Activated T-cell treated with anti-CD3 and anti-CD28 coated beads, Interleukin-2, amount 50 U/mL, for 4 hours (primary cell): ENCODE measurements at regions not wholly inside any gene's neighbourhood (a gene's known extent, or its start where the extent isn't known, plus 50 kb on each side); places are given as distances from the start of the nearest gene placed in this dataset.
A peak's percentile ranks its signal among the peaks of the same experiment; 100 is the strongest.
"Not testable (repeated sequence)": the region's sequence is repeated elsewhere in the genome, so short reads cannot be mapped to it uniquely, and the experiment has no call there.

Experiments
- ATAC-seq, 2 donors: fragments of 200-7000 bp; cut with Tn5 transposase; one replicate each; pipeline ENCODE4 v1.10.0; 2021
- DNase-seq: peaks from one replicate; pipeline ENCODE4 v3.0.0-alpha.2; 2020
- H3K27me3 Mint-ChIP-seq: one replicate; pipeline ENCODE4 v1.8.0; 2021; ENCODE audit warnings: low read depth, mixed read lengths
- H3K36me3 Mint-ChIP-seq: one replicate; pipeline ENCODE4 v1.8.0; 2022; ENCODE audit warnings: mixed read lengths; ENCODE audit not compliant: insufficient read depth
- H3K4me1 Mint-ChIP-seq: one replicate; pipeline ENCODE4 v1.8.0; 2021; ENCODE audit warnings: low read depth, mixed read lengths
- H3K4me3 Mint-ChIP-seq: one replicate; pipeline ENCODE4 v1.8.0; 2021; ENCODE audit warnings: mild to moderate bottlenecking, moderate library complexity, mixed read lengths
- H3K9me3 Mint-ChIP-seq: one replicate; pipeline ENCODE4 v1.8.0; 2021; ENCODE audit warnings: mixed read lengths

DNA sequence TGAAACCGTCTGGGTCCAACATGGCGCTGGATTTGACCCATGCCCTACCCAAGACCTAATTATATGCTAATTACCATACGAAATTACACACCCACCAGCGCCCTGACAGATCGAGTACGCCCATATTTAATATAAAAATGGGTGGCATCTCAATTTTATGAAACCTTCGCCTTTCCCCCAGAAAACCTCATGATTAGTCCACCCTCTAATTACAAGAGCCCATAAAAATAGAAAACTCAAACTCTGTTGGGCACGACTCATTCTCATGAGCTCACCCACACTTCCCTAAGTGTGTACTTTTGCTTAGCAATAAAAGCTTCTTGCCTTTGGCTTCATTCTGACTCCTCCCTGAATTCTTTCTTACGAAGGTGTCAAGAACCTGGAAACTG is 136.4 kb downstream of the OR2B2 start:
- Mint-ChIP-seq H3K4me1 (peaks cover 12% of the 10 kb centered on the region), H3K4me3 (no peak overlapping the region), H3K27me3 (peaks cover 24% of the 10 kb centered on the region), H3K9me3 (no peaks in the 10 kb centered on the region), H3K36me3 (no peaks in the 10 kb centered on the region)
- DNase-seq (no peak), ATAC-seq (no peak)

GRCh38 chr6:27775138-27775795 is 136.9 kb downstream of the OR2B2 start:
- peaks cover 25% of the 10 kb centered on the region for H3K27me3 Mint-ChIP-seq
- H3K4me1 Mint-ChIP-seq, result peaks cover 12% of the 10 kb centered on the region
- ATAC-seq, H3K9me3 Mint-ChIP-seq, DNase-seq, H3K4me3 Mint-ChIP-seq, H3K36me3 Mint-ChIP-seq: not testable (repeated sequence)

GRCh38 chr6:27774264-27774600 is 138.0 kb downstream of the OR2B2 start:
- H3K4me3 Mint-ChIP-seq, H3K36me3 Mint-ChIP-seq, ATAC-seq, DNase-seq, H3K9me3 Mint-ChIP-seq: not testable (repeated sequence)
- Mint-ChIP-seq H3K4me1 (peaks cover 12% of the 10 kb centered on the region), H3K27me3 (peaks cover 28% of the 10 kb centered on the region)

GRCh38 chr6:27773542-27774263 is 138.5 kb downstream of the OR2B2 start:
- Mint-ChIP-seq H3K4me1 (peaks cover 12% of the 10 kb centered on the region), H3K27me3 (peaks cover 28% of the 10 kb centered on the region)
- DNase-seq, ATAC-seq, H3K36me3 Mint-ChIP-seq, H3K9me3 Mint-ChIP-seq, H3K4me3 Mint-ChIP-seq: not testable (repeated sequence)

DNA sequence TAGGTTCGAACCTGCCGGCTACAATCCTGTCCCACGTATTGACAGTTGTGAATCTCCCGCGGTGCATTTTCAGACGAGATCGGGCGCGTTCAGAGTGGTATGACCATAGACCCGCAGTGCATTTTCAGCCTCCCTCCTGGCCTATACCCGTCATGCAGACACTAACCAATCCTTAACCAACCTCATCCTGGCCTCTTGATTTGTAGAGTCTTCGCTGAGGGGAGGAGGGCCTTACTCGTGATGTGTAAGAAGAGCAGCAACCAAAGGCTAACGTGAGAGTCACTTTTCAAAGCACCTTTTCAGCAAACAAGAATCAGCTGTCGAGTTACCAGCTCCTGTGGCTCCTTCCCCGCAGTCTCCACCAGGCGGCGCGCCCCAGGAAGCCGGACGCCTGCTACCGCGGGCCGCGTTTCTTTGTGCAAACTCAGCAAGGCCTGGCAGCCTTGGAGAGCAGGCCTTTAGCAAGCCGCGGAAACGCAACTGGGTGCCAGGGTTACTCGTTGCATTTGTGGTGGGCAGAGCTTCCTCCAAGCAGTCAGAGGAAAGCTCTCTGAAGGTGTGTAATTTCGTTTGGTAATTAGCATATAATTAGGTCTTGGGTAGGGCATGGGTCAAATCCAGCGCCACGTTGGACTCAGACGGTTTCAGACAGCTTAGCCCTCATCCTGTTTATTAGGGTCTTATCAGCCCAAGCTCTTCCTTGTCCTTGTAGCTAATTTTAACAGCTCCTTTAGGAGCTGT is 139.8 kb downstream of the OR2B2 start:
- Mint-ChIP-seq H3K9me3 (no peaks in the 10 kb centered on the region), H3K4me3 (no peak overlapping the region), H3K4me1 (peaks cover 12% of the 10 kb centered on the region), H3K27me3 (peaks cover 27% of the 10 kb centered on the region), H3K36me3 (no peaks in the 10 kb centered on the region)
- peak; percentile 82 for DNase-seq
- ATAC-seq, result peak; percentile 98 to 99

DNA sequence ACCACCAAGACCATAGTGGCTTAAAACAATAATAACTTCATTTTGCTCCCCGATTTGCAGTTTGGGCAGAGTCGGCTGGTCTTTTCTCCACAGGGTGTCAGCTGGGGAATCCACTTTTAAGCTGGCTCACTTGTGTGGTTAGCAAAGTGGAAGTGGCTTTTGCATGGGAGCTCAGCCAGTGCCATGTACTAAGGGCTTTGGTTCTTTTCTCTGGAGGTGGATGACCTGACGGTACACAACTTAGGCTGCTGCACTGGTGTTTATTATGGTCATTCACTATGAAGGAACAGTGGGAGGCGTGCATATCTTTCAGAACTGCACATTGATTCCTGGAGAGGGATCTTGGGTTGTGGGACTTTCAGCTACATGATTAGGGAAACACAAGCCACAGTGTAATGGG is 141.0 kb downstream of the OR2B2 start:
- DNase-seq (no peak), ATAC-seq (no peak)
- Mint-ChIP-seq H3K4me1 (peaks cover 12% of the 10 kb centered on the region), H3K36me3 (no peaks in the 10 kb centered on the region), H3K27me3 (peaks cover 19% of the 10 kb centered on the region), H3K4me3 (no peak overlapping the region), H3K9me3 (no peaks in the 10 kb centered on the region)

DNA sequence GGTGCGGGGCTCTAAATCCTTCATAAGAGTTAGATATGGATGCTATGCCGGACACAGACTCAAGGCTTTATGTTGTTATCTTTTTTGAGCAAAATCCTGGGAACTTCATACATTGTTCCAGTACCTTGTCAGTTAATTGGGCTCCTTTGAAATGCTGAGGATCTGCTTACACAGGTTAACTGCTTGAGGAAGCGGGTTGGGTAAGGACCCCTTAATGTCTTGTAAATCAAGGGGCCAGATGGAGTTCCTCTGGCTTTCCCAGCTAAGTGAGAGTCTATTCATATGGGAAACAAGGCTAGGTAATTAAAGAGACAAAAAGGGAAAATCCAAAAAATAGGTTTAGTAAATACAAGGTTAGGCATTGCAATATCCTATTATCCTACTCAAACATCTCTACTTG is 141.5 kb downstream of the OR2B2 start:
- H3K36me3 Mint-ChIP-seq, result no peaks in the 10 kb centered on the region
- peaks cover 18% of the 10 kb centered on the region for H3K27me3 Mint-ChIP-seq
- DNase-seq, result no peak
- no peak for ATAC-seq
- no peak overlapping the region for H3K4me3 Mint-ChIP-seq
- peaks cover 12% of the 10 kb centered on the region for H3K4me1 Mint-ChIP-seq
- no peaks in the 10 kb centered on the region for H3K9me3 Mint-ChIP-seq

GRCh38 chr6:27768556-27768955 is 143.6 kb downstream of the OR2B2 start:
- no peak for DNase-seq
- no peak overlapping the region for H3K4me3 Mint-ChIP-seq
- ATAC-seq, result no peak
- H3K27me3 Mint-ChIP-seq, result peaks cover 12% of the 10 kb centered on the region
- H3K4me1 Mint-ChIP-seq, result peaks cover 12% of the 10 kb centered on the region
- no peaks in the 10 kb centered on the region for H3K9me3 Mint-ChIP-seq
- H3K36me3 Mint-ChIP-seq, result no peaks in the 10 kb centered on the region

GRCh38 chr6:27767851-27768250 is 144.3 kb downstream of the OR2B2 start:
- Mint-ChIP-seq H3K4me3 (no peak overlapping the region), H3K4me1 (peaks cover 10% of the 10 kb centered on the region), H3K36me3 (no peaks in the 10 kb centered on the region), H3K9me3 (no peaks in the 10 kb centered on the region), H3K27me3 (peaks cover 12% of the 10 kb centered on the region)
- no peak for DNase-seq
- ATAC-seq, result no peak

GRCh38 chr6:27766405-27766804 is 145.8 kb downstream of the OR2B2 start:
- no peak for DNase-seq
- no peak for ATAC-seq
- Mint-ChIP-seq H3K4me1 (peaks cover 2% of the 10 kb centered on the region), H3K9me3 (no peaks in the 10 kb centered on the region), H3K4me3 (no peak overlapping the region), H3K27me3 (peaks cover 12% of the 10 kb centered on the region), H3K36me3 (no peaks in the 10 kb centered on the region)

DNA sequence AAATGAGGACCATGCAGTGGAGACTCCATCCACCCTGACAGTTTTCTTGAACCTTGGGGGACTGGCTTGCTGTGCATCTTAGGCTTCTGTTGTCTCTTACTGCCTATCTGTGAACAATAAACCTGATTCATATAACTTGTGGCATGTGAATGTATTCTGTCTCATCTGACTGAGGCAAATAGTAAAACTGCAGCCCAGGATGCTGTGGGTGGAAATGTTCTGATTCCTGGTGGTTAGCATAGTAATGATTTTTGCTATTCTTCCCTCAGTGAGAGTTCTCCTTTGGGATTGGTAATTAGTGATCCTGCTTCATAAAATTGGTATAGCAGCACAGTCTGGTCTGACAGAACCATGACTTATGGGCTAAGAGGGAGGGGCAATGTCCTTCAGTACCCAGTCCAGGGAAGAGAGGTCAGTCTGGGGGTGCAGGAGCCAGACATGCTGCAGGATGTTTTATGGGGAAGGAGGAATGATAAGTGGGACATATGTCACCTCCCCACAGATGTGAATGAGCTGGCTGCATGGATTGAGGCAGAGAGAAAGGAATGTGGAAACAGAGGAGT is 147.1 kb downstream of the OR2B2 start:
- peaks cover 6% of the 10 kb centered on the region for H3K4me1 Mint-ChIP-seq

GRCh38 chr6:27761391-27761790 is 150.8 kb downstream of the OR2B2 start:
- H3K4me3 Mint-ChIP-seq, result no peak overlapping the region
- peaks cover 21% of the 10 kb centered on the region for H3K4me1 Mint-ChIP-seq
- no peaks in the 10 kb centered on the region for H3K9me3 Mint-ChIP-seq
- no peaks in the 10 kb centered on the region for H3K36me3 Mint-ChIP-seq
- DNase-seq (peak; percentile 35), ATAC-seq (peak in 1 of 2 donors; percentile 8)
- no peaks in the 10 kb centered on the region for H3K27me3 Mint-ChIP-seq

More for the DNA sequence above, 147.1 kb downstream of the OR2B2 start:
- Mint-ChIP-seq H3K4me3 (no peak overlapping the region), H3K36me3 (no peaks in the 10 kb centered on the region), H3K9me3 (no peaks in the 10 kb centered on the region), H3K27me3 (peaks cover 5% of the 10 kb centered on the region)
- ATAC-seq, result no peak
- no peak for DNase-seq

DNA sequence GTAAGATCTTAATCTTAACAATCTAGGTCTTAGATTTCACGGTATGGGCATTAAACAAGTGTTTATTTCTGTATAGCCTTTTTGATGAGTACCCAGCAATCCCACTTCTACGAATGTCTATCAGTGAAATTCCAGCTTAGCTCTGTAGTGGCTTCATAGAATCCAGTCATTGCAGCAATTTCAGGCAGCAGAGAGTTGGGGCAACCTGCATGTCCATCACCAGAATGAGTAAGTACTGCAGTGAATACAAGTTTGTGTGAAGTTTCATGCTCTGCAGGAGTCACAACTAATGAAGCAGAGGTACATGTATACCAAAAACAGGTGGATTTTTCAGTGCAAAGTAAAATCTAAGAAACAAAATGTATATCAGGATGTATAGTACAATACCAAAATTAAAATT is 151.7 kb downstream of the OR2B2 start:
- no peaks in the 10 kb centered on the region for H3K9me3 Mint-ChIP-seq
- H3K4me1 Mint-ChIP-seq, result peaks cover 21% of the 10 kb centered on the region
- H3K27me3 Mint-ChIP-seq, result no peaks in the 10 kb centered on the region
- H3K4me3 Mint-ChIP-seq, result no peak overlapping the region
- no peaks in the 10 kb centered on the region for H3K36me3 Mint-ChIP-seq
- DNase-seq (no peak), ATAC-seq (no peak)

- no peaks in the 10 kb centered on the region for H3K9me3 Mint-ChIP-seq
- ATAC-seq, result no peak
- DNase-seq, result no peak
- peaks cover 21% of the 10 kb centered on the region for H3K4me1 Mint-ChIP-seq
- no peaks in the 10 kb centered on the region for H3K36me3 Mint-ChIP-seq
- no peaks in the 10 kb centered on the region for H3K27me3 Mint-ChIP-seq
- no peak overlapping the region for H3K4me3 Mint-ChIP-seq
Observed at GRCh38 chr6:27759930-27760329, 152.3 kb downstream of the OR2B2 start.
